Progenitor cell of endocrine pancreas (in vitro differentiated cells): ENCODE measurements at regions not wholly inside any gene's neighbourhood (a gene's known extent, or its start where the extent isn't known, plus 50 kb on each side); places are given as distances from the start of the nearest gene placed in this dataset.

Experiments
- DNase-seq: peaks from one replicate; pipeline ENCODE4 v3.0.0; 2021; ENCODE audit warnings: low spot score; ENCODE audit not compliant: unreplicated experiment
- H3K27ac Mint-ChIP-seq: 2 replicates; pipeline ENCODE4 v1.8.0; 2021; ENCODE audit warnings: mild to moderate bottlenecking, moderate library complexity, mixed read lengths
- H3K27me3 Mint-ChIP-seq: 2 replicates; pipeline ENCODE4 v1.8.0; 2021; ENCODE audit warnings: mixed read lengths
- H3K36me3 Mint-ChIP-seq: 2 replicates; pipeline ENCODE4 v1.8.0; 2022; ENCODE audit warnings: mixed read lengths; ENCODE audit not compliant: insufficient read depth
- H3K4me1 Mint-ChIP-seq: 2 replicates; pipeline ENCODE4 v1.8.0; 2021; ENCODE audit warnings: low read depth, mixed read lengths
- H3K4me3 Mint-ChIP-seq: 2 replicates; pipeline ENCODE4 v1.8.0; 2021; ENCODE audit warnings: low read depth, mild to moderate bottlenecking, moderate library complexity, mixed read lengths
- H3K9me3 Mint-ChIP-seq: 2 replicates; pipeline ENCODE4 v1.8.0; 2021; ENCODE audit warnings: low read depth, mixed read lengths
- CTCF ChIP-seq: fragments of 200-600 bp; sonication (generic); IDR thresholded peaks from one replicate; pipeline ENCODE4 v1.5.0; 2021; ENCODE audit warnings: antibody characterized with exemption, mild to moderate bottlenecking; ENCODE audit not compliant: unreplicated experiment

GRCh38 chr18:30562231-30562630, 480.3 kb downstream of the DSC3 start:
- Mint-ChIP-seq H3K4me1 (no peaks in the 10 kb centered on the region), H3K9me3 (no peaks in the 10 kb centered on the region), H3K4me3 (no peak overlapping the region), H3K36me3 (no peaks in the 10 kb centered on the region), H3K27ac (no peak overlapping the region), H3K27me3 (no peaks in the 10 kb centered on the region)
- no peak for DNase-seq
- no peak for TF ChIP-seq CTCF

- H3K4me3 Mint-ChIP-seq, result no peak overlapping the region
- DNase-seq, result no peak
- no peaks in the 10 kb centered on the region for H3K36me3 Mint-ChIP-seq
- no peak overlapping the region for H3K27ac Mint-ChIP-seq
- TF ChIP-seq CTCF, result no peak
- peaks cover 1% of the 10 kb centered on the region for H3K4me1 Mint-ChIP-seq
- H3K9me3 Mint-ChIP-seq, result no peaks in the 10 kb centered on the region
- H3K27me3 Mint-ChIP-seq, result no peaks in the 10 kb centered on the region
Measured at GRCh38 chr18:30556112-30556511, 486.4 kb downstream of the DSC3 start.

GRCh38 chr18:30545393-30545792, 497.1 kb downstream of the DSC3 start:
- no peak for DNase-seq
- Mint-ChIP-seq H3K27ac (no peak overlapping the region), H3K4me1 (no peaks in the 10 kb centered on the region), H3K4me3 (no peak overlapping the region), H3K9me3 (no peaks in the 10 kb centered on the region), H3K27me3 (no peaks in the 10 kb centered on the region), H3K36me3 (no peaks in the 10 kb centered on the region)
- no peak for TF ChIP-seq CTCF

- no peaks in the 10 kb centered on the region for H3K36me3 Mint-ChIP-seq
- no peak overlapping the region for H3K4me3 Mint-ChIP-seq
- H3K27me3 Mint-ChIP-seq, result no peaks in the 10 kb centered on the region
- no peak overlapping the region for H3K27ac Mint-ChIP-seq
- H3K9me3 Mint-ChIP-seq, result no peaks in the 10 kb centered on the region
- TF ChIP-seq CTCF, result no peak
- no peak for DNase-seq
- no peaks in the 10 kb centered on the region for H3K4me1 Mint-ChIP-seq
Measured at GRCh38 chr18:30544141-30544540, 498.4 kb downstream of the DSC3 start.

GRCh38 chr18:30533716-30534115, 508.8 kb downstream of the DSC3 start:
- TF ChIP-seq CTCF, result no peak
- Mint-ChIP-seq H3K27me3 (no peaks in the 10 kb centered on the region), H3K4me1 (no peaks in the 10 kb centered on the region), H3K36me3 (no peaks in the 10 kb centered on the region), H3K9me3 (no peaks in the 10 kb centered on the region), H3K27ac (no peak overlapping the region), H3K4me3 (no peak overlapping the region)
- DNase-seq, result no peak

GRCh38 chr18:30527917-30528316, 514.6 kb downstream of the DSC3 start:
- Mint-ChIP-seq H3K27me3 (no peaks in the 10 kb centered on the region), H3K9me3 (no peaks in the 10 kb centered on the region), H3K27ac (no peak overlapping the region), H3K4me1 (peaks cover 4% of the 10 kb centered on the region), H3K4me3 (no peak overlapping the region), H3K36me3 (no peaks in the 10 kb centered on the region)
- TF ChIP-seq CTCF, result no peak
- no peak for DNase-seq
